SH-SY5Y (cell line): ENCODE measurements at regions not wholly inside any gene's neighbourhood (a gene's known extent, or its start where the extent isn't known, plus 50 kb on each side); places are given as distances from the start of the nearest gene placed in this dataset.

Source experiments
- GATA2 ChIP-seq: IDR thresholded peaks from 2 replicates; pipeline ENCODE4 v1.6.1; 2011; ENCODE audit warnings: mild to moderate bottlenecking, low read depth, low read length
- GATA3 ChIP-seq: IDR thresholded peaks from 2 replicates; pipeline ENCODE4 v1.6.1; 2011; ENCODE audit warnings: low read depth, mild to moderate bottlenecking, low read length, moderate library complexity

GRCh38 chr1:218674280-218674773 is 329.2 kb downstream of the TGFB2 start:
- TF ChIP-seq GATA2 (no peak), GATA3 (no peak)
